Heart left ventricle (tissue), 13 donors: ENCODE measurements at regions not wholly inside any gene's neighbourhood (a gene's known extent, or its start where the extent isn't known, plus 50 kb on each side); places are given as distances from the start of the nearest gene placed in this dataset.

Experiments
- CTCF ChIP-seq, 12 donors: fragments of 200-600 bp; sonication (generic) in 4 of 12; IDR thresholded peaks; one replicate each; pipeline versions ENCODE4 v1.5.0 to v1.8.0; 2018 to 2022; ENCODE audit warnings: antibody characterized with exemption in 12 of 12, mild to moderate bottlenecking in 5 of 12
- POLR2A ChIP-seq, 2 donors: fragments of 450-650 bp; IDR thresholded peaks; one replicate each; pipeline ENCODE4 v1.6.1; 2017; ENCODE audit warnings: antibody characterized with exemption in 2 of 2, mild to moderate bottlenecking in 2 of 2, moderate library complexity in 2 of 2
- donor health status: ischemic (EF 13 %, LVEDD 7.1; RV severe dilation, severe dysfunction).
- donor health status: DM: no; HTN: yes; CAD: no.
- donor health status: DM: no; HTN: no; CAD: no.
- donor health status: ischemic (EF 25% LVEDD 6.9; RV normal size, moderate dysfunction).
- donor health status: ischemic (EF 25% LVEDD 5.7; RV mildly dilated, moderate dysfunction).
- donor health status: ischemic (EF 35%, LVEDD 5.7; RV mildly dilated, moderate dysfunction).
- donor health status: nonischemic (EF 11% LVEDD 7.7; RV severe dilation, severe dysfunction).
- donor health status: DM: yes; HTN: yes; CAD: no.
- donor health status: PGD.
- donor health status: ischemic (EF 29% LVEDD 5.4; RV normal size, mild dysfunction).
- donor health status: nonischemic (EF 23%, LVEDD 6.1; RV moderate dilation, normal function).

- TF ChIP-seq CTCF (IDR thresholded peaks at IDR 0.05) (no peak), POLR2A (IDR thresholded peaks at IDR 0.05) (no peak)
These were observed 107.0 kb upstream of the OGFRL1 start for GRCh38 chr6:71181565-71181964.
